Left lung (tissue), 4 donors: ENCODE measurements at regions not wholly inside any gene's neighbourhood (a gene's known extent, or its start where the extent isn't known, plus 50 kb on each side); places are given as distances from the start of the nearest gene placed in this dataset.

Source experiments
- ATAC-seq: fragments of 200-7000 bp; cut with Tn5 transposase; one replicate; pipeline ENCODE4 v1.9.1; 2020; ENCODE audit warnings: moderate library complexity
- DNase-seq, 4 donors: peaks; one replicate each; pipeline ENCODE4 v3.0.0-alpha.2; 2013 to 2020
- H3K27ac ChIP-seq, 2 donors: fragments of 200-600 bp; sonication (generic) in 1 of 2; one replicate each; pipeline versions ENCODE4 v1.5.0 to v1.8.0; 2020 to 2021
- H3K27me3 ChIP-seq, 2 donors: fragments of 200-600 bp; sonication (generic) in 1 of 2; one replicate each; pipeline versions ENCODE4 v1.5.0 to v1.8.0; 2020 to 2021
- H3K36me3 ChIP-seq, 2 donors: fragments of 200-600 bp; sonication (generic) in 1 of 2; one replicate each; pipeline versions ENCODE4 v1.5.0 to v1.8.0; 2020 to 2021
- H3K4me1 ChIP-seq, 2 donors: fragments of 200-600 bp; one replicate each; pipeline ENCODE4 v1.8.0; 2021
- H3K4me3 ChIP-seq, 2 donors: fragments of 200-600 bp; sonication (generic) in 1 of 2; one replicate each; pipeline versions ENCODE4 v1.5.0 to v1.8.0; 2020 to 2021; ENCODE audit warnings: mild to moderate bottlenecking in 1 of 2
- H3K9me3 ChIP-seq, 2 donors: fragments of 200-600 bp; sonication (generic) in 1 of 2; one replicate each; pipeline versions ENCODE4 v1.5.0 to v1.8.0; 2020 to 2021
- CTCF ChIP-seq, 2 donors: fragments of 200-600 bp; sonication (generic) in 1 of 2; IDR thresholded peaks; one replicate each; pipeline versions ENCODE4 v1.5.0 to v1.8.0; 2021; ENCODE audit warnings: antibody characterized with exemption in 2 of 2
- intact Hi-C, 2 donors: fragments of 100-400 bp; cut with DNase I; formaldehyde crosslinking; loops; one replicate each; pipeline versions ENCODE4 v1.11.2 to v1.14.2; 2022
- donor health status: DM: no; HTN: yes; CAD: no.
- donor health status: DM: no; HTN: no; CAD: no.

- DNase-seq: no peak
- intact Hi-C loops: no loop called here
- no peaks in the 10 kb centered on the region for H3K4me1 ChIP-seq
- ATAC-seq: no peak
- no peak overlapping the region for H3K27ac ChIP-seq
- no peak overlapping the region for H3K4me3 ChIP-seq
- no peaks in the 10 kb centered on the region for H3K9me3 ChIP-seq
- TF ChIP-seq CTCF (IDR thresholded peaks at IDR 0.05): no peak
- H3K27me3 ChIP-seq: no peaks in the 10 kb centered on the region
- no peaks in the 10 kb centered on the region for H3K36me3 ChIP-seq
Measured at GRCh38 chr4:135385830-135386581, 1184.4 kb upstream of the PABPC4L start.

- H3K27me3 ChIP-seq: no peaks in the 10 kb centered on the region
- H3K4me1 ChIP-seq: no peaks in the 10 kb centered on the region
- H3K4me3 ChIP-seq: no peak overlapping the region
- ATAC-seq (no peak), DNase-seq (no peak)
- intact Hi-C loops: no loop called here
- H3K9me3 ChIP-seq: no peaks in the 10 kb centered on the region
- H3K36me3 ChIP-seq: no peaks in the 10 kb centered on the region
- TF ChIP-seq CTCF (IDR thresholded peaks at IDR 0.05): no peak
- H3K27ac ChIP-seq: no peak overlapping the region
Measured at GRCh38 chr4:135383356-135384288, 1182.0 kb upstream of the PABPC4L start.

GRCh38 chr4:135382280-135382959 is 1180.8 kb upstream of the PABPC4L start:
- no peak for TF ChIP-seq CTCF (IDR thresholded peaks at IDR 0.05)
- intact Hi-C loops: no loop called here
- Histone ChIP-seq H3K4me1 (no peaks in the 10 kb centered on the region), H3K36me3 (no peaks in the 10 kb centered on the region), H3K9me3 (no peaks in the 10 kb centered on the region), H3K4me3 (no peak overlapping the region), H3K27ac (no peak overlapping the region), H3K27me3 (no peaks in the 10 kb centered on the region)
- ATAC-seq (no peak), DNase-seq (peak in 1 of 4 donors; percentile 24)

- H3K27ac ChIP-seq: no peak overlapping the region
- TF ChIP-seq CTCF (IDR thresholded peaks at IDR 0.05): no peak
- DNase-seq (peak in 1 of 4 donors; percentile 60), ATAC-seq (no peak)
- H3K27me3 ChIP-seq: no peaks in the 10 kb centered on the region
- no peaks in the 10 kb centered on the region for H3K9me3 ChIP-seq
- no peak overlapping the region for H3K4me3 ChIP-seq
- intact Hi-C loops: no loop called here
- no peaks in the 10 kb centered on the region for H3K36me3 ChIP-seq
- H3K4me1 ChIP-seq: no peaks in the 10 kb centered on the region
Measured at GRCh38 chr4:135372131-135372530, 1170.5 kb upstream of the PABPC4L start.

- no peak for ATAC-seq
- Histone ChIP-seq H3K9me3 (no peaks in the 10 kb centered on the region), H3K4me1 (no peaks in the 10 kb centered on the region), H3K4me3 (no peak overlapping the region), H3K36me3 (no peaks in the 10 kb centered on the region), H3K27me3 (no peaks in the 10 kb centered on the region), H3K27ac (no peak overlapping the region)
- TF ChIP-seq CTCF (IDR thresholded peaks at IDR 0.05): no peak
- DNase-seq: no peak
- intact Hi-C loops: no loop called here
Measured at GRCh38 chr4:135371137-135371536, 1169.5 kb upstream of the PABPC4L start.
